ENCODE measurements at regions not wholly inside any gene's neighbourhood (a gene's known extent, or its start where the extent isn't known, plus 50 kb on each side); places are given as distances from the start of the nearest gene placed in this dataset.

GRCh38 chr1:4971666-4972065 lies 317.3 kb downstream of the AJAP1 start:
- DNase-seq, result no peak
- Histone ChIP-seq H3K4me3 (no peak overlapping the region), H3K27me3 (peaks cover 0 to 7% (median 0%) of the 10 kb centered on the region in 9 donors), H3K27ac (no peak overlapping the region), H3K9me3 (no peaks in the 10 kb centered on the region), H3K36me3 (no peaks in the 10 kb centered on the region), H3K4me1 (no peaks in the 10 kb centered on the region)
- 81 to 91% (median 89%) methylated on average over 3 of the region's 3 CpGs for WGBS, 4 donors
- TF ChIP-seq CTCF (IDR thresholded peaks at IDR 0.05) (no peak), POLR2A (IDR thresholded peaks at IDR 0.05) (no peak)
- no peak for ATAC-seq
- intact Hi-C loops (cut with DNase I), result no loop called here

GRCh38 chr1:4970532-4970931 lies 316.1 kb downstream of the AJAP1 start:
- H3K36me3 ChIP-seq, result no peaks in the 10 kb centered on the region
- no peaks in the 10 kb centered on the region for H3K4me1 ChIP-seq
- H3K27ac ChIP-seq, result no peak overlapping the region
- intact Hi-C loops (cut with DNase I), result no loop called here
- TF ChIP-seq CTCF (IDR thresholded peaks at IDR 0.05) (no peak), POLR2A (IDR thresholded peaks at IDR 0.05) (no peak)
- ATAC-seq (no peak), DNase-seq (no peak)
- no peaks in the 10 kb centered on the region for H3K9me3 ChIP-seq
- H3K27me3 ChIP-seq, result peaks cover 0 to 11% (median 0%) of the 10 kb centered on the region in 9 donors
- no peak overlapping the region for H3K4me3 ChIP-seq
- WGBS, 4 donors, result 59 to 77% (median 66%) methylated on average over 3 of the region's 3 CpGs

- intact Hi-C loops (cut with DNase I), result no loop called here
- H3K36me3 ChIP-seq, result no peaks in the 10 kb centered on the region
- no peaks in the 10 kb centered on the region for H3K4me1 ChIP-seq
- ATAC-seq (no peak), DNase-seq (no peak)
- H3K27me3 ChIP-seq, result peaks cover 0 to 11% (median 0%) of the 10 kb centered on the region in 9 donors
- no peaks in the 10 kb centered on the region for H3K9me3 ChIP-seq
- no peak overlapping the region for H3K27ac ChIP-seq
- TF ChIP-seq POLR2A (IDR thresholded peaks at IDR 0.05), result no peak
- no peak for TF ChIP-seq CTCF (IDR thresholded peaks at IDR 0.05)
- WGBS, 4 donors, result 85 to 93% (median 89%) methylated on average over 4 of the region's 4 CpGs
- H3K4me3 ChIP-seq, result no peak overlapping the region
Measured at GRCh38 chr1:4969556-4970129, 315.2 kb downstream of the AJAP1 start.

- no peak for ATAC-seq
- WGBS, 4 donors, result 24 to 35% (median 29%) methylated on average over 5 of the region's 5 CpGs
- Histone ChIP-seq H3K9me3 (no peaks in the 10 kb centered on the region), H3K27me3 (peaks cover 0 to 27% (median 0%) of the 10 kb centered on the region in 9 donors), H3K27ac (no peak overlapping the region), H3K36me3 (no peaks in the 10 kb centered on the region), H3K4me3 (no peak overlapping the region), H3K4me1 (no peaks in the 10 kb centered on the region)
- TF ChIP-seq CTCF (IDR thresholded peaks at IDR 0.05), result no peak
- TF ChIP-seq POLR2A (IDR thresholded peaks at IDR 0.05), result no peak
- no peak for DNase-seq
- intact Hi-C loops (cut with DNase I), result no loop called here
Measured at GRCh38 chr1:4965346-4966075, 311.1 kb downstream of the AJAP1 start.

Measured in heart left ventricle (tissue), 16 donors.